ENCODE measurements at regions not wholly inside any gene's neighbourhood (a gene's known extent, or its start where the extent isn't known, plus 50 kb on each side); places are given as distances from the start of the nearest gene placed in this dataset.

- intact Hi-C loops (cut with micrococcal nuclease), result no loop called here
- no peaks in the 10 kb centered on the region for H3K27me3 Mint-ChIP-seq
- Histone ChIP-seq H3K27ac (ENCODE audit: low read length in 2 of 2) (no peak overlapping the region), H3K9me3 (ENCODE audit: control extremely low read depth in 1 of 3, control insufficient read depth in 2 of 3, insufficient read depth in 1 of 3, low read length in 2 of 3) (peaks cover 0 to 12% (median 0%) of the 10 kb centered on the region in 3 donors), H3K36me3 (replicated peaks in 1 of 2; ENCODE audit: control extremely low read depth in 1 of 2, control insufficient read depth in 1 of 2, extremely low read depth in 1 of 2, insufficient read depth in 2 of 2, low read length in 1 of 2) (no peaks in the 10 kb centered on the region), H3K27me3 (replicated peaks in 1 of 4; ENCODE audit: control extremely low read depth in 1 of 4, control insufficient read depth in 3 of 4, insufficient read depth in 4 of 4, low read length in 3 of 4) (no peaks in the 10 kb centered on the region), H3K79me2 (ENCODE audit: control insufficient read depth, insufficient read depth, low read length) (no peaks in the 10 kb centered on the region), H3K9ac (ENCODE audit: low read length) (no peak overlapping the region), H4K20me1 (ENCODE audit: control insufficient read depth, insufficient read depth, low read length, poor library complexity, severe bottlenecking) (no peaks in the 10 kb centered on the region), H2AFZ (ENCODE audit: insufficient read depth, low read depth, low read length, poor library complexity, severe bottlenecking) (no peak overlapping the region), H3K4me2 (replicated peaks; ENCODE audit: low read depth, low read length, poor library complexity, severe bottlenecking) (no peak overlapping the region), H3K4me1 (ENCODE audit: control insufficient read depth in 2 of 2, insufficient read depth in 2 of 2, low read length in 2 of 2) (no peaks in the 10 kb centered on the region), H3K4me3 (ENCODE audit: control extremely low read depth in 1 of 5, extremely low read depth in 1 of 5, insufficient read depth in 1 of 5, low read depth in 2 of 5, low read length in 4 of 5) (no peak overlapping the region)
- 87% methylated on average over 3 of the region's 3 CpGs for WGBS (ENCODE audit: insufficient coverage)
- H3K9me3 Mint-ChIP-seq (ENCODE audit: insufficient read depth), result no peaks in the 10 kb centered on the region
- POLR2A ChIA-PET, result no interaction called here
- DNase-seq (no peak), ATAC-seq (ENCODE audit: low read depth) (no peak)
- no peak overlapping the region for H3K4me3 Mint-ChIP-seq
- CTCF ChIA-PET, result no interaction called here
- no peak overlapping the region for H3K27ac Mint-ChIP-seq
- TF ChIP-seq CTCF (IDR thresholded peaks at IDR 0.05) (no peak), EZH2 (IDR thresholded peaks at IDR 0.05; ENCODE audit: borderline replicate concordance, insufficient read depth, low read depth, low read length, poor library complexity, severe bottlenecking) (no peak)
- no peaks in the 10 kb centered on the region for H3K4me1 Mint-ChIP-seq
Measured at GRCh38 chr10:33887188-33887587, 552.7 kb upstream of the NRP1 start.

- H3K4me2 ChIP-seq (replicated peaks; ENCODE audit: low read depth, low read length, poor library complexity, severe bottlenecking), result no peak overlapping the region
- no peak overlapping the region for H3K4me3 ChIP-seq (ENCODE audit: control extremely low read depth in 1 of 5, extremely low read depth in 1 of 5, insufficient read depth in 1 of 5, low read depth in 2 of 5, low read length in 4 of 5)
- no peaks in the 10 kb centered on the region for H3K27me3 ChIP-seq (replicated peaks in 1 of 4; ENCODE audit: control extremely low read depth in 1 of 4, control insufficient read depth in 3 of 4, insufficient read depth in 4 of 4, low read length in 3 of 4)
- H3K9me3 Mint-ChIP-seq (ENCODE audit: insufficient read depth), result peaks cover 4% of the 10 kb centered on the region
- H3K79me2 ChIP-seq (ENCODE audit: control insufficient read depth, insufficient read depth, low read length), result no peaks in the 10 kb centered on the region
- no peaks in the 10 kb centered on the region for H3K36me3 ChIP-seq (replicated peaks in 1 of 2; ENCODE audit: control extremely low read depth in 1 of 2, control insufficient read depth in 1 of 2, extremely low read depth in 1 of 2, insufficient read depth in 2 of 2, low read length in 1 of 2)
- no peaks in the 10 kb centered on the region for H4K20me1 ChIP-seq (ENCODE audit: control insufficient read depth, insufficient read depth, low read length, poor library complexity, severe bottlenecking)
- no peak for DNase-seq
- no peak overlapping the region for H2AFZ ChIP-seq (ENCODE audit: insufficient read depth, low read depth, low read length, poor library complexity, severe bottlenecking)
- no peaks in the 10 kb centered on the region for H3K4me1 ChIP-seq (ENCODE audit: control insufficient read depth in 2 of 2, insufficient read depth in 2 of 2, low read length in 2 of 2)
- no peak overlapping the region for H3K9ac ChIP-seq (ENCODE audit: low read length)
- H3K4me3 Mint-ChIP-seq, result no peak overlapping the region
- H3K27ac Mint-ChIP-seq, result no peak overlapping the region
- peaks cover 0 to 9% (median 0%) of the 10 kb centered on the region in 3 donors for H3K9me3 ChIP-seq (ENCODE audit: control extremely low read depth in 1 of 3, control insufficient read depth in 2 of 3, insufficient read depth in 1 of 3, low read length in 2 of 3)
- no peak overlapping the region for H3K27ac ChIP-seq (ENCODE audit: low read length in 2 of 2)
- no peaks in the 10 kb centered on the region for H3K4me1 Mint-ChIP-seq
- ATAC-seq (ENCODE audit: low read depth), result no peak
- TF ChIP-seq EZH2 (IDR thresholded peaks at IDR 0.05; ENCODE audit: borderline replicate concordance, insufficient read depth, low read depth, low read length, poor library complexity, severe bottlenecking) (no peak), CTCF (IDR thresholded peaks at IDR 0.05) (no peak)
- ChIA-PET POLR2A (no interaction called here), CTCF (no interaction called here)
- intact Hi-C loops (cut with micrococcal nuclease), result no loop called here
- WGBS (ENCODE audit: insufficient coverage), result 80% methylated on average over 1 of the region's 2 CpGs
- no peaks in the 10 kb centered on the region for H3K27me3 Mint-ChIP-seq
Measured at GRCh38 chr10:33886299-33886698, 551.8 kb upstream of the NRP1 start.

Measured in B cell (primary cell).